ENCODE measurements at regions not wholly inside any gene's neighbourhood (a gene's known extent, or its start where the extent isn't known, plus 50 kb on each side); places are given as distances from the start of the nearest gene placed in this dataset.

- DNase-seq, result no peak
Observed at GRCh38 chr2:144963031-144963430, 443.1 kb upstream of the ZEB2 start.

GRCh38 chr2:144959416-144959815 is 439.5 kb upstream of the ZEB2 start:
- DNase-seq, result no peak

- no peak for DNase-seq
Observed at GRCh38 chr2:144950899-144951560, 431.1 kb upstream of the ZEB2 start.

- DNase-seq, result peak in 1 of 2 experiments; percentile 50
Observed at GRCh38 chr2:144948205-144948855, 428.4 kb upstream of the ZEB2 start.

- DNase-seq, result no peak
Observed at GRCh38 chr2:144947709-144948037, 427.8 kb upstream of the ZEB2 start.

- peak in 1 of 2 experiments; percentile 27 for DNase-seq
Observed at GRCh38 chr2:144946263-144946662, 426.3 kb upstream of the ZEB2 start.

GRCh38 chr2:144944546-144945220 is 424.8 kb upstream of the ZEB2 start:
- DNase-seq, result no peak

GRCh38 chr2:144943986-144944385 is 424.1 kb upstream of the ZEB2 start:
- DNase-seq, result no peak

GRCh38 chr2:144943293-144943941 is 423.5 kb upstream of the ZEB2 start:
- no peak for DNase-seq

GRCh38 chr2:144942516-144943256 is 422.8 kb upstream of the ZEB2 start:
- no peak for DNase-seq

GRCh38 chr2:144941743-144942488 is 422.0 kb upstream of the ZEB2 start:
- DNase-seq, result no peak

- no peak for DNase-seq
Observed at GRCh38 chr2:144939590-144939989, 419.7 kb upstream of the ZEB2 start.

GRCh38 chr2:144937910-144938709 is 418.2 kb upstream of the ZEB2 start:
- DNase-seq, result no peak

GRCh38 chr2:144937066-144937465 is 417.1 kb upstream of the ZEB2 start:
- DNase-seq, result no peak

- no peak for DNase-seq
Observed at GRCh38 chr2:144936442-144936841, 416.5 kb upstream of the ZEB2 start.

- DNase-seq, result no peak
Observed at GRCh38 chr2:144935736-144936135, 415.8 kb upstream of the ZEB2 start.

- no peak for DNase-seq
Observed at GRCh38 chr2:144935191-144935590, 415.3 kb upstream of the ZEB2 start.

- no peak for DNase-seq
Observed at GRCh38 chr2:144931960-144932359, 412.0 kb upstream of the ZEB2 start.

GRCh38 chr2:144931480-144931879 is 411.6 kb upstream of the ZEB2 start:
- no peak for DNase-seq

GRCh38 chr2:144927429-144927828 is 407.5 kb upstream of the ZEB2 start:
- no peak for DNase-seq

GRCh38 chr2:144925886-144926285 is 406.0 kb upstream of the ZEB2 start:
- DNase-seq, result no peak
